ENCODE measurements at regions not wholly inside any gene's neighbourhood (a gene's known extent, or its start where the extent isn't known, plus 50 kb on each side); places are given as distances from the start of the nearest gene placed in this dataset.

- DNase-seq = no peak
Observed at GRCh38 chrX:39875834-39876628, 221.7 kb downstream of the BCOR start.

GRCh38 chrX:39877905-39878304 is 219.9 kb downstream of the BCOR start:
- no peak for DNase-seq

GRCh38 chrX:39883666-39884065 is 214.1 kb downstream of the BCOR start:
- DNase-seq = no peak

GRCh38 chrX:39886282-39886681 is 211.5 kb downstream of the BCOR start:
- DNase-seq = no peak

GRCh38 chrX:39888730-39889129 is 209.0 kb downstream of the BCOR start:
- no peak for DNase-seq

GRCh38 chrX:39889704-39890103 is 208.1 kb downstream of the BCOR start:
- no peak for DNase-seq

- no peak for DNase-seq
Observed at GRCh38 chrX:39890807-39891206, 207.0 kb downstream of the BCOR start.

GRCh38 chrX:39891781-39892180 is 206.0 kb downstream of the BCOR start:
- no peak for DNase-seq

GRCh38 chrX:39893417-39894338 is 204.1 kb downstream of the BCOR start:
- no peak for DNase-seq

- DNase-seq = no peak
Observed at GRCh38 chrX:39894683-39895082, 203.1 kb downstream of the BCOR start.

- no peak for DNase-seq
Observed at GRCh38 chrX:39895218-39896110, 202.3 kb downstream of the BCOR start.

- no peak for DNase-seq
Observed at GRCh38 chrX:39896951-39897740, 200.6 kb downstream of the BCOR start.

GRCh38 chrX:39897741-39898097 is 200.0 kb downstream of the BCOR start:
- DNase-seq = no peak

GRCh38 chrX:39898147-39898546 is 199.6 kb downstream of the BCOR start:
- no peak for DNase-seq

GRCh38 chrX:39899059-39899458 is 198.7 kb downstream of the BCOR start:
- DNase-seq = no peak

GRCh38 chrX:39899856-39900776 is 197.6 kb downstream of the BCOR start:
- no peak for DNase-seq

- DNase-seq = no peak
Observed at GRCh38 chrX:39900777-39901170, 197.0 kb downstream of the BCOR start.

GRCh38 chrX:39903343-39903742 is 194.4 kb downstream of the BCOR start:
- DNase-seq = no peak

GRCh38 chrX:39903937-39904336 is 193.8 kb downstream of the BCOR start:
- no peak for DNase-seq

- no peak for DNase-seq
Observed at GRCh38 chrX:39904816-39905537, 192.8 kb downstream of the BCOR start.

Measured in NCI-H187 treated with DMSO at 0.1 percent for 48 hours (cell line).